ENCODE measurements at regions not wholly inside any gene's neighbourhood (a gene's known extent, or its start where the extent isn't known, plus 50 kb on each side); places are given as distances from the start of the nearest gene placed in this dataset.

DNA sequence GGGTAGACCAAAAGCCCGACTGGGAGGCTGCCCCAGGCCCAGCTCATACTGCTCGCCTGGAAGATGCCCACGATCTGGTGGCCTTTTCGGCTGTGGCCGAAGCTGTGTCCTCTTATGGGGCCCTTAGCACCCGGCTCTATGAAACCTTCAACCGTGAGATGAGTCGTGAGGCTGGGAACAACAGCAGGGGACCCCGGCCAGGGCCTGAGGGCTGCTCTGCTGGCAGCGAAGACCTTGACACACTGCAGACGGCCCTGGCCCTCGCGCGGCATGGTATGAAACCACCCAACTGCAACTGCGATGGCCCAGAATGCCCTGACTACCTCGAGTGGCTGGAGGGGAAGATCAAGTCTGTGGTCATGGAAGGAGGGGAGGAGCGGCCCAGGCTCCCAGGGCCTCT, 61.7 kb downstream of the TET3 start:
- TF ChIP-seq YY1 (IDR thresholded peaks at IDR 0.05; ENCODE audit: low read depth) (no peak), RAD21 (IDR thresholded peaks at IDR 0.05; ENCODE audit: low read length) (no peak), FOXJ3 (CRISPR knock-in tag; IDR thresholded peaks at IDR 0.05) (no peak), TAF1 (IDR thresholded peaks at IDR 0.05; ENCODE audit: borderline replicate concordance, low read depth, low read length) (no peak), TEAD4 (IDR thresholded peaks at IDR 0.05; ENCODE audit: borderline replicate concordance, insufficient read depth) (no peak)
- TF ChIP-seq, protein P1, sequence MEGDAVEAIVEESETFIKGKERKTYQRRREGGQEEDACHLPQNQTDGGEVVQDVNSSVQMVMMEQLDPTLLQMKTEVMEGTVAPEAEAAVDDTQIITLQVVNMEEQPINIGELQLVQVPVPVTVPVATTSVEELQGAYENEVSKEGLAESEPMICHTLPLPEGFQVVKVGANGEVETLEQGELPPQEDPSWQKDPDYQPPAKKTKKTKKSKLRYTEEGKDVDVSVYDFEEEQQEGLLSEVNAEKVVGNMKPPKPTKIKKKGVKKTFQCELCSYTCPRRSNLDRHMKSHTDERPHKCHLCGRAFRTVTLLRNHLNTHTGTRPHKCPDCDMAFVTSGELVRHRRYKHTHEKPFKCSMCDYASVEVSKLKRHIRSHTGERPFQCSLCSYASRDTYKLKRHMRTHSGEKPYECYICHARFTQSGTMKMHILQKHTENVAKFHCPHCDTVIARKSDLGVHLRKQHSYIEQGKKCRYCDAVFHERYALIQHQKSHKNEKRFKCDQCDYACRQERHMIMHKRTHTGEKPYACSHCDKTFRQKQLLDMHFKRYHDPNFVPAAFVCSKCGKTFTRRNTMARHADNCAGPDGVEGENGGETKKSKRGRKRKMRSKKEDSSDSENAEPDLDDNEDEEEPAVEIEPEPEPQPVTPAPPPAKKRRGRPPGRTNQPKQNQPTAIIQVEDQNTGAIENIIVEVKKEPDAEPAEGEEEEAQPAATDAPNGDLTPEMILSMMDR (IDR thresholded peaks at IDR 0.05), result no peak
- TF ChIP-seq, protein P2, sequence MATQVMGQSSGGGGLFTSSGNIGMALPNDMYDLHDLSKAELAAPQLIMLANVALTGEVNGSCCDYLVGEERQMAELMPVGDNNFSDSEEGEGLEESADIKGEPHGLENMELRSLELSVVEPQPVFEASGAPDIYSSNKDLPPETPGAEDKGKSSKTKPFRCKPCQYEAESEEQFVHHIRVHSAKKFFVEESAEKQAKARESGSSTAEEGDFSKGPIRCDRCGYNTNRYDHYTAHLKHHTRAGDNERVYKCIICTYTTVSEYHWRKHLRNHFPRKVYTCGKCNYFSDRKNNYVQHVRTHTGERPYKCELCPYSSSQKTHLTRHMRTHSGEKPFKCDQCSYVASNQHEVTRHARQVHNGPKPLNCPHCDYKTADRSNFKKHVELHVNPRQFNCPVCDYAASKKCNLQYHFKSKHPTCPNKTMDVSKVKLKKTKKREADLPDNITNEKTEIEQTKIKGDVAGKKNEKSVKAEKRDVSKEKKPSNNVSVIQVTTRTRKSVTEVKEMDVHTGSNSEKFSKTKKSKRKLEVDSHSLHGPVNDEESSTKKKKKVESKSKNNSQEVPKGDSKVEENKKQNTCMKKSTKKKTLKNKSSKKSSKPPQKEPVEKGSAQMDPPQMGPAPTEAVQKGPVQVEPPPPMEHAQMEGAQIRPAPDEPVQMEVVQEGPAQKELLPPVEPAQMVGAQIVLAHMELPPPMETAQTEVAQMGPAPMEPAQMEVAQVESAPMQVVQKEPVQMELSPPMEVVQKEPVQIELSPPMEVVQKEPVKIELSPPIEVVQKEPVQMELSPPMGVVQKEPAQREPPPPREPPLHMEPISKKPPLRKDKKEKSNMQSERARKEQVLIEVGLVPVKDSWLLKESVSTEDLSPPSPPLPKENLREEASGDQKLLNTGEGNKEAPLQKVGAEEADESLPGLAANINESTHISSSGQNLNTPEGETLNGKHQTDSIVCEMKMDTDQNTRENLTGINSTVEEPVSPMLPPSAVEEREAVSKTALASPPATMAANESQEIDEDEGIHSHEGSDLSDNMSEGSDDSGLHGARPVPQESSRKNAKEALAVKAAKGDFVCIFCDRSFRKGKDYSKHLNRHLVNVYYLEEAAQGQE (IDR thresholded peaks at IDR 0.05; ENCODE audit: low read depth, low read length), result no peak
- TF ChIP-seq, protein P3, sequence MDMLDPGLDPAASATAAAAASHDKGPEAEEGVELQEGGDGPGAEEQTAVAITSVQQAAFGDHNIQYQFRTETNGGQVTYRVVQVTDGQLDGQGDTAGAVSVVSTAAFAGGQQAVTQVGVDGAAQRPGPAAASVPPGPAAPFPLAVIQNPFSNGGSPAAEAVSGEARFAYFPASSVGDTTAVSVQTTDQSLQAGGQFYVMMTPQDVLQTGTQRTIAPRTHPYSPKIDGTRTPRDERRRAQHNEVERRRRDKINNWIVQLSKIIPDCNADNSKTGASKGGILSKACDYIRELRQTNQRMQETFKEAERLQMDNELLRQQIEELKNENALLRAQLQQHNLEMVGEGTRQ (IDR thresholded peaks at IDR 0.05; ENCODE audit: borderline replicate concordance, low read depth, low read length), result no peak
- TF ChIP-seq, protein P4, sequence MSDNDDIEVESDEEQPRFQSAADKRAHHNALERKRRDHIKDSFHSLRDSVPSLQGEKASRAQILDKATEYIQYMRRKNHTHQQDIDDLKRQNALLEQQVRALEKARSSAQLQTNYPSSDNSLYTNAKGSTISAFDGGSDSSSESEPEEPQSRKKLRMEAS (IDR thresholded peaks at IDR 0.05; ENCODE audit: low read depth), result no peak

Measured in SK-N-SH (cell line).